CD4-positive, alpha-beta memory T cell (primary cell): ENCODE measurements at regions not wholly inside any gene's neighbourhood (a gene's known extent, or its start where the extent isn't known, plus 50 kb on each side); places are given as distances from the start of the nearest gene placed in this dataset.

ENCODE experiments used
- CTCF ChIA-PET: fragments of 350-600 bp; sonication (Branson Sonifier 250); formaldehyde crosslinking; loops from one replicate; lab custom pipeline; 2021; ENCODE audit warnings: inconsistent platforms; ENCODE audit not compliant: partially characterized antibody; lab: Charles Lee
- POLR2A ChIA-PET: fragments of 350-600 bp; sonication (Branson Sonifier 250); formaldehyde crosslinking; loops from one replicate; lab custom pipeline; 2021; ENCODE audit not compliant: partially characterized antibody; lab: Charles Lee
- DNase-seq, 5 donors: peaks; one replicate each; pipeline versions ENCODE4 v3.0.0 to v3.0.0-alpha.2; 2020 to 2022; ENCODE audit warnings: mixed read lengths in 1 of 5
- H3K27ac ChIP-seq: one replicate; pipeline ENCODE4 v1.7.0; 2013; ENCODE audit warnings: low read depth, low read length
- H3K27me3 ChIP-seq: 2 replicates; pipeline ENCODE4 v1.7.0; 2013; ENCODE audit warnings: mild to moderate bottlenecking, low read length, moderate library complexity; ENCODE audit not compliant: insufficient read depth
- H3K36me3 ChIP-seq: 2 replicates; pipeline ENCODE4 v1.7.0; 2013; ENCODE audit warnings: mild to moderate bottlenecking, low read length, moderate library complexity; ENCODE audit not compliant: insufficient read depth
- H3K4me1 ChIP-seq: 2 replicates; pipeline ENCODE4 v1.7.0; 2013; ENCODE audit warnings: mild to moderate bottlenecking, low read length, moderate library complexity; ENCODE audit not compliant: insufficient read depth
- H3K4me3 ChIP-seq, 2 donors: one replicate each; pipeline ENCODE4 v1.7.0; 2013; ENCODE audit warnings: low read length in 2 of 2, mild to moderate bottlenecking in 1 of 2
- H3K9me3 ChIP-seq, 2 donors: one replicate each; pipeline ENCODE4 v1.7.0; 2013; ENCODE audit warnings: low read length in 2 of 2, control low read depth in 1 of 2; ENCODE audit not compliant: control insufficient read depth in 1 of 2
- H3K27ac Mint-ChIP-seq, 7 donors: one replicate each; pipeline ENCODE4 v1.8.0; 2020 to 2021; ENCODE audit warnings: mixed read lengths in 7 of 7, mild to moderate bottlenecking in 6 of 7, inconsistent platforms in 3 of 7, moderate library complexity in 3 of 7
- H3K27me3 Mint-ChIP-seq, 2 donors: one replicate each; pipeline ENCODE4 v1.8.0; 2020 to 2021; ENCODE audit warnings: mixed read lengths in 2 of 2
- H3K36me3 Mint-ChIP-seq, 2 donors: one replicate each; pipeline ENCODE4 v1.8.0; 2020 to 2021; ENCODE audit warnings: mixed read lengths in 2 of 2, inconsistent platforms in 1 of 2, mild to moderate bottlenecking in 1 of 2
- H3K4me1 Mint-ChIP-seq, 4 donors: one replicate each; pipeline ENCODE4 v1.8.0; 2020 to 2021; ENCODE audit warnings: mixed read lengths in 4 of 4, mild to moderate bottlenecking in 1 of 4
- H3K4me3 Mint-ChIP-seq, 8 donors: one replicate each; pipeline ENCODE4 v1.8.0; 2020 to 2021; ENCODE audit warnings: mixed read lengths in 8 of 8, mild to moderate bottlenecking in 7 of 8, moderate library complexity in 6 of 8, inconsistent platforms in 3 of 8
- H3K9me3 Mint-ChIP-seq, 8 donors: one replicate each; pipeline ENCODE4 v1.8.0; 2020 to 2021; ENCODE audit warnings: mixed read lengths in 8 of 8, mild to moderate bottlenecking in 5 of 8, inconsistent platforms in 3 of 8, moderate library complexity in 1 of 8
- intact Hi-C: fragments of 100-400 bp; cut with micrococcal nuclease; formaldehyde crosslinking; loops from one replicate; pipeline ENCODE4 v1.15.1; 2023

DNA sequence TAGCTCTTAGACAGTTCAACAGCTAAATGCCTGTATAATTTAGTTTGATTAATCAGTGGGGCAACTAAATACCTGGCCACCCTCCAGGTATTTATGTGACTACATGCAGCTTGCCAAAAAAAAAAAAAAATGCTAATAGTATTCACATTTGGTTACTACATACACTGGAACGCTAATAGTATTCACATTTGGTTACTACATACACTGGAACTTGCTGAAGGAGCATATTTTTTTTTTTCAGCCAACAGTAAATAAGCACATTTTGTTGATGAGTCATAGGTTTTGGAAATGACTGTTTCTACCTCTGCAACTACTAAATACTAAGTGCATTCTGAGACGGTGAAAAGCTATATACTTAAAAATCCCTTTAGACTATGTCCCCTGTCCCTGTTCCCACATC lies 1172.3 kb downstream of the LRFN5 start:
- Histone ChIP-seq H3K27ac (no peak overlapping the region), H3K27me3 (no peaks in the 10 kb centered on the region), H3K36me3 (no peaks in the 10 kb centered on the region), H3K9me3 (no peaks in the 10 kb centered on the region), H3K4me3 (no peak overlapping the region), H3K4me1 (no peaks in the 10 kb centered on the region)
- POLR2A ChIA-PET = no interaction called here
- no peaks in the 10 kb centered on the region for H3K27me3 Mint-ChIP-seq
- H3K4me1 Mint-ChIP-seq = no peaks in the 10 kb centered on the region
- no peak overlapping the region for H3K4me3 Mint-ChIP-seq
- CTCF ChIA-PET = no interaction called here
- intact Hi-C loops = no loop called here
- H3K9me3 Mint-ChIP-seq = peaks cover 0 to 12% (median 6%) of the 10 kb centered on the region in 8 donors
- no peaks in the 10 kb centered on the region for H3K36me3 Mint-ChIP-seq
- no peak overlapping the region for H3K27ac Mint-ChIP-seq
- no peak for DNase-seq

GRCh38 chr14:42750771-42751170 lies 1144.1 kb downstream of the LRFN5 start:
- intact Hi-C loops = no loop called here
- CTCF ChIA-PET = no interaction called here
- no peaks in the 10 kb centered on the region for H3K36me3 ChIP-seq
- Mint-ChIP-seq H3K27me3 (no peaks in the 10 kb centered on the region), H3K36me3 (no peaks in the 10 kb centered on the region), H3K27ac (no peak overlapping the region), H3K9me3 (peaks cover 0 to 7% (median 2%) of the 10 kb centered on the region in 8 donors), H3K4me3 (no peak overlapping the region), H3K4me1 (no peaks in the 10 kb centered on the region)
- DNase-seq = no peak
- POLR2A ChIA-PET = no interaction called here
- H3K4me1 ChIP-seq = no peaks in the 10 kb centered on the region
- H3K27ac ChIP-seq = no peak overlapping the region
- no peaks in the 10 kb centered on the region for H3K27me3 ChIP-seq
- H3K9me3 ChIP-seq = no peaks in the 10 kb centered on the region
- H3K4me3 ChIP-seq = no peak overlapping the region

DNA sequence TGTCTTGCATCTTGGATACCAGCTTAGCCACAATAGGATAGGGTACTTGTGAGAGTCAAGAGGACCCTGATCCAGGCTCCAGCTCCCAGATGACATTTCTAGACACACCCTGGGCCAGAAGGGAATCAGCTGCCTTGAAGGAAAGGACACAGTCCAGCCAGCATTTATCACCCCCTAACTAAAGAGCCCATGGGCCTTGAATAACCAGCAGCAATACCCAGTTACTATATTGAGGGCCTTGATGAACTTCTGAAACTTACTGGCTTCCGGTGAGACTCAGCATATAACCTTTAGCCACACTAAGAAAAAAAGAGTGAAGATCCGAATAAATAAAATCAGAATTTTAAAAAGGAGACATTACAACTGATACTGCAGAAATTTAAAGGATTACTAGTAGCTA lies 1135.4 kb downstream of the LRFN5 start:
- Histone ChIP-seq H3K9me3 (no peaks in the 10 kb centered on the region), H3K4me1 (no peaks in the 10 kb centered on the region), H3K27me3 (no peaks in the 10 kb centered on the region), H3K36me3 (no peaks in the 10 kb centered on the region), H3K27ac (no peak overlapping the region), H3K4me3 (no peak overlapping the region)
- POLR2A ChIA-PET = no interaction called here
- Mint-ChIP-seq H3K4me3 (no peak overlapping the region), H3K4me1 (no peaks in the 10 kb centered on the region), H3K36me3 (no peaks in the 10 kb centered on the region), H3K27me3 (no peaks in the 10 kb centered on the region), H3K9me3 (peaks cover 0 to 20% (median 7%) of the 10 kb centered on the region in 8 donors), H3K27ac (no peak overlapping the region)
- intact Hi-C loops = no loop called here
- CTCF ChIA-PET = no interaction called here
- DNase-seq = no peak

DNA sequence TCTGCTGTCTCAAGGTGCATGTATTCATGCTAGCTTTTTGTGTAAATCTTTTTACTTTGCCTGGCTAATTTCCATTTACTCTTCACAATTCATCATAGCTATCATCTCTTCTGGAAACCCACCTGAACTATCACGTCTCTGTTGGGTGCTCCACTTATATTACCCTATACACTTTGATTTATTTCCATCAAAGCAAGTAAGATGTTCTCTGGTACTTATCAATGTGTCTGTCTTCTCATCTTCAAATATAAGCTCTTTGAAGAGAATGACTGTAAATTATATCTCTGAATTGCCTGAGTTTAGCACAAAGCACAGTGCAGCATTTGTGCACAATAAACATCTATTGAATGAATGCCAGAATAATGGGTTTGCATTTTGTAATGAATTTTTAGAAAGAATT lies 1129.7 kb downstream of the LRFN5 start:
- Mint-ChIP-seq H3K36me3 (no peaks in the 10 kb centered on the region), H3K4me3 (no peak overlapping the region), H3K9me3 (peaks cover 1 to 14% (median 4%) of the 10 kb centered on the region in 8 donors), H3K27ac (no peak overlapping the region), H3K27me3 (no peaks in the 10 kb centered on the region), H3K4me1 (no peaks in the 10 kb centered on the region)
- no peak for DNase-seq
- Histone ChIP-seq H3K36me3 (no peaks in the 10 kb centered on the region), H3K27me3 (no peaks in the 10 kb centered on the region), H3K9me3 (no peaks in the 10 kb centered on the region), H3K27ac (no peak overlapping the region), H3K4me3 (no peak overlapping the region), H3K4me1 (no peaks in the 10 kb centered on the region)
- ChIA-PET CTCF (no interaction called here), POLR2A (no interaction called here)
- intact Hi-C loops = no loop called here

- no peaks in the 10 kb centered on the region for H3K27me3 ChIP-seq
- Mint-ChIP-seq H3K27ac (no peak overlapping the region), H3K9me3 (peaks cover 0 to 9% (median 3%) of the 10 kb centered on the region in 8 donors), H3K27me3 (no peaks in the 10 kb centered on the region), H3K4me3 (no peak overlapping the region), H3K36me3 (no peaks in the 10 kb centered on the region), H3K4me1 (no peaks in the 10 kb centered on the region)
- no peak for DNase-seq
- CTCF ChIA-PET = no interaction called here
- no peaks in the 10 kb centered on the region for H3K4me1 ChIP-seq
- no peak overlapping the region for H3K4me3 ChIP-seq
- intact Hi-C loops = no loop called here
- no peaks in the 10 kb centered on the region for H3K9me3 ChIP-seq
- POLR2A ChIA-PET = no interaction called here
- no peak overlapping the region for H3K27ac ChIP-seq
- no peaks in the 10 kb centered on the region for H3K36me3 ChIP-seq
These were observed 1127.4 kb downstream of the LRFN5 start for GRCh38 chr14:42734041-42734440.

DNA sequence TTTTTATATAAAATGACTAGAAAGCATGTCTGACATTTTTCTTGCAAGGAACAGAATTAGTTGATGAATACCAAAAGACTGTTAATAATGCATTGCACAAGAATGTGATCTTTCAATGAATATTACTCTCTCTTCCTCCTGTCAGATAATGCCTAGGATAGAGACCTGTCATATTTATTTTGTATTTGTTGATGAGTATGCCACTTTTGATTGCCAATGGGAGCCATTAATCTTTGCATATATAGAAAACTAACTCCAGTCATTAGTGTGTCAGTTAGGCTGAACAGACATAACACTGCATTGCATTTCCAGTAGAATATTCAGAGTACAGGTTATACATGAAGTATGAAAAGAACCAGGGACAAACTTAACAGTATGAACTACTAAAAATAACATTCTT lies 1125.3 kb downstream of the LRFN5 start:
- POLR2A ChIA-PET = no interaction called here
- no peaks in the 10 kb centered on the region for H3K4me1 ChIP-seq
- Mint-ChIP-seq H3K27ac (no peak overlapping the region), H3K4me1 (no peaks in the 10 kb centered on the region), H3K36me3 (no peaks in the 10 kb centered on the region), H3K4me3 (no peak overlapping the region), H3K27me3 (no peaks in the 10 kb centered on the region), H3K9me3 (peaks cover 0 to 14% (median 4%) of the 10 kb centered on the region in 8 donors)
- no peaks in the 10 kb centered on the region for H3K27me3 ChIP-seq
- H3K9me3 ChIP-seq = no peaks in the 10 kb centered on the region
- H3K4me3 ChIP-seq = no peak overlapping the region
- intact Hi-C loops = no loop called here
- CTCF ChIA-PET = no interaction called here
- no peak for DNase-seq
- H3K27ac ChIP-seq = no peak overlapping the region
- H3K36me3 ChIP-seq = no peaks in the 10 kb centered on the region

GRCh38 chr14:42731480-42731879 lies 1124.8 kb downstream of the LRFN5 start:
- Mint-ChIP-seq H3K36me3 (no peaks in the 10 kb centered on the region), H3K4me3 (no peak overlapping the region), H3K27ac (no peak overlapping the region), H3K4me1 (no peaks in the 10 kb centered on the region), H3K27me3 (no peaks in the 10 kb centered on the region), H3K9me3 (peaks cover 0 to 15% (median 4%) of the 10 kb centered on the region in 8 donors)
- H3K4me1 ChIP-seq = no peaks in the 10 kb centered on the region
- H3K9me3 ChIP-seq = no peaks in the 10 kb centered on the region
- DNase-seq = no peak
- H3K27me3 ChIP-seq = no peaks in the 10 kb centered on the region
- H3K36me3 ChIP-seq = no peaks in the 10 kb centered on the region
- intact Hi-C loops = no loop called here
- ChIA-PET CTCF (no interaction called here), POLR2A (no interaction called here)
- H3K4me3 ChIP-seq = no peak overlapping the region
- H3K27ac ChIP-seq = no peak overlapping the region

GRCh38 chr14:42729681-42730080 lies 1123.0 kb downstream of the LRFN5 start:
- Mint-ChIP-seq H3K4me1 (no peaks in the 10 kb centered on the region), H3K36me3 (no peaks in the 10 kb centered on the region), H3K27me3 (no peaks in the 10 kb centered on the region), H3K4me3 (no peak overlapping the region), H3K27ac (no peak overlapping the region), H3K9me3 (peaks cover 0 to 18% (median 5%) of the 10 kb centered on the region in 8 donors)
- no peaks in the 10 kb centered on the region for H3K36me3 ChIP-seq
- POLR2A ChIA-PET = no interaction called here
- no peak for DNase-seq
- H3K4me1 ChIP-seq = no peaks in the 10 kb centered on the region
- CTCF ChIA-PET = no interaction called here
- intact Hi-C loops = no loop called here
- no peaks in the 10 kb centered on the region for H3K27me3 ChIP-seq
- H3K9me3 ChIP-seq = no peaks in the 10 kb centered on the region
- no peak overlapping the region for H3K27ac ChIP-seq
- no peak overlapping the region for H3K4me3 ChIP-seq
